ENCODE measurements at regions not wholly inside any gene's neighbourhood (a gene's known extent, or its start where the extent isn't known, plus 50 kb on each side); places are given as distances from the start of the nearest gene placed in this dataset.

DNA sequence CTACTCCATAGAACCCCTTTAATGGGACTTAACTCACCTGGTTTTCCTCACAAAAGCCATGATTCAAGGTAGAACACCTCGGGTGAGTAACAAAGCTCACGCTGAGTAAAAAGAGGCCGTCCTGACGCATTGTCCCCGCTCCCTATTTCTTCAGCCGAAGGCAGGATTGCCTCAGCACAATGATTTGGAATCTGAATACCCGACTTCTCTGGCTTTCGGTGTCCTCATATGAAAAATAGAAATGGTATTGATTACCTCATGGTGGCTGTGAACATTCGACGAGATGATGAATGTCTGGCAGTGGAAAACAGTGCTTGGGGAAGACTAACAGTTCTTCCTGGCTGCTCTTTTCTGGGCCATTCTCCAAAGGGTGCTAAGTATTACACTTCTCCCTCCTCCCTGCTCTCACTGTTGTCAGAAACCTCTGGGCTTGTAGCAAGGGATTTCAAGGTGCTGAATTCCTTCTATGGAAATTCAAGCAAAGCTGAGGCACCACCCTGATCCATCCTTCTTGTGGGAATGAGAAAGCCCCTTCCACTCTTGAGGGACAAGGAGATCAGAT, 148.3 kb downstream of the C1orf94 start:
- H3K36me3 ChIP-seq (ENCODE audit: control insufficient read depth in 2 of 2, insufficient read depth in 1 of 2, low read length in 2 of 2): no peaks in the 10 kb centered on the region
- TF ChIP-seq ZFP3 (tag by site-specific recombination; IDR thresholded peaks at IDR 0.05; ENCODE audit: low read depth): no peak
- no peak for TF ChIP-seq HOXC10 (CRISPR knock-in tag; IDR thresholded peaks at IDR 0.05)
- TF ChIP-seq ZNF155 (tag by site-specific recombination; IDR thresholded peaks at IDR 0.05): no peak
- TF ChIP-seq ZNF416 (tag by site-specific recombination; IDR thresholded peaks at IDR 0.05): no peak
- TF ChIP-seq, protein P1, sequence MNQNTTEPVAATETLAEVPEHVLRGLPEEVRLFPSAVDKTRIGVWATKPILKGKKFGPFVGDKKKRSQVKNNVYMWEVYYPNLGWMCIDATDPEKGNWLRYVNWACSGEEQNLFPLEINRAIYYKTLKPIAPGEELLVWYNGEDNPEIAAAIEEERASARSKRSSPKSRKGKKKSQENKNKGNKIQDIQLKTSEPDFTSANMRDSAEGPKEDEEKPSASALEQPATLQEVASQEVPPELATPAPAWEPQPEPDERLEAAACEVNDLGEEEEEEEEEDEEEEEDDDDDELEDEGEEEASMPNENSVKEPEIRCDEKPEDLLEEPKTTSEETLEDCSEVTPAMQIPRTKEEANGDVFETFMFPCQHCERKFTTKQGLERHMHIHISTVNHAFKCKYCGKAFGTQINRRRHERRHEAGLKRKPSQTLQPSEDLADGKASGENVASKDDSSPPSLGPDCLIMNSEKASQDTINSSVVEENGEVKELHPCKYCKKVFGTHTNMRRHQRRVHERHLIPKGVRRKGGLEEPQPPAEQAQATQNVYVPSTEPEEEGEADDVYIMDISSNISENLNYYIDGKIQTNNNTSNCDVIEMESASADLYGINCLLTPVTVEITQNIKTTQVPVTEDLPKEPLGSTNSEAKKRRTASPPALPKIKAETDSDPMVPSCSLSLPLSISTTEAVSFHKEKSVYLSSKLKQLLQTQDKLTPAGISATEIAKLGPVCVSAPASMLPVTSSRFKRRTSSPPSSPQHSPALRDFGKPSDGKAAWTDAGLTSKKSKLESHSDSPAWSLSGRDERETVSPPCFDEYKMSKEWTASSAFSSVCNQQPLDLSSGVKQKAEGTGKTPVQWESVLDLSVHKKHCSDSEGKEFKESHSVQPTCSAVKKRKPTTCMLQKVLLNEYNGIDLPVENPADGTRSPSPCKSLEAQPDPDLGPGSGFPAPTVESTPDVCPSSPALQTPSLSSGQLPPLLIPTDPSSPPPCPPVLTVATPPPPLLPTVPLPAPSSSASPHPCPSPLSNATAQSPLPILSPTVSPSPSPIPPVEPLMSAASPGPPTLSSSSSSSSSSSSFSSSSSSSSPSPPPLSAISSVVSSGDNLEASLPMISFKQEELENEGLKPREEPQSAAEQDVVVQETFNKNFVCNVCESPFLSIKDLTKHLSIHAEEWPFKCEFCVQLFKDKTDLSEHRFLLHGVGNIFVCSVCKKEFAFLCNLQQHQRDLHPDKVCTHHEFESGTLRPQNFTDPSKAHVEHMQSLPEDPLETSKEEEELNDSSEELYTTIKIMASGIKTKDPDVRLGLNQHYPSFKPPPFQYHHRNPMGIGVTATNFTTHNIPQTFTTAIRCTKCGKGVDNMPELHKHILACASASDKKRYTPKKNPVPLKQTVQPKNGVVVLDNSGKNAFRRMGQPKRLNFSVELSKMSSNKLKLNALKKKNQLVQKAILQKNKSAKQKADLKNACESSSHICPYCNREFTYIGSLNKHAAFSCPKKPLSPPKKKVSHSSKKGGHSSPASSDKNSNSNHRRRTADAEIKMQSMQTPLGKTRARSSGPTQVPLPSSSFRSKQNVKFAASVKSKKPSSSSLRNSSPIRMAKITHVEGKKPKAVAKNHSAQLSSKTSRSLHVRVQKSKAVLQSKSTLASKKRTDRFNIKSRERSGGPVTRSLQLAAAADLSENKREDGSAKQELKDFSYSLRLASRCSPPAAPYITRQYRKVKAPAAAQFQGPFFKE (tag by site-specific recombination; IDR thresholded peaks at IDR 0.05; ENCODE audit: borderline replicate concordance): no peak
- TF ChIP-seq KLF9 (tag by site-specific recombination; IDR thresholded peaks at IDR 0.05; ENCODE audit: low read depth): no peak
- TF ChIP-seq IKZF3 (tag by site-specific recombination; IDR thresholded peaks at IDR 0.05): no peak
- no peaks in the 10 kb centered on the region for H3K9me3 ChIP-seq (ENCODE audit: control insufficient read depth, insufficient read depth, low read depth, low read length)
- CTCF ChIA-PET: no interaction called here
- H3K4me1 ChIP-seq (ENCODE audit: control insufficient read depth, insufficient read depth, low read length): no peaks in the 10 kb centered on the region
- H3K4me3 ChIP-seq (ENCODE audit: low read depth, low read length): no peak overlapping the region
- POLR2A ChIA-PET: no interaction called here
- H3K27ac ChIP-seq (ENCODE audit: extremely low read depth, low read depth, low read length): no peak overlapping the region

DNA sequence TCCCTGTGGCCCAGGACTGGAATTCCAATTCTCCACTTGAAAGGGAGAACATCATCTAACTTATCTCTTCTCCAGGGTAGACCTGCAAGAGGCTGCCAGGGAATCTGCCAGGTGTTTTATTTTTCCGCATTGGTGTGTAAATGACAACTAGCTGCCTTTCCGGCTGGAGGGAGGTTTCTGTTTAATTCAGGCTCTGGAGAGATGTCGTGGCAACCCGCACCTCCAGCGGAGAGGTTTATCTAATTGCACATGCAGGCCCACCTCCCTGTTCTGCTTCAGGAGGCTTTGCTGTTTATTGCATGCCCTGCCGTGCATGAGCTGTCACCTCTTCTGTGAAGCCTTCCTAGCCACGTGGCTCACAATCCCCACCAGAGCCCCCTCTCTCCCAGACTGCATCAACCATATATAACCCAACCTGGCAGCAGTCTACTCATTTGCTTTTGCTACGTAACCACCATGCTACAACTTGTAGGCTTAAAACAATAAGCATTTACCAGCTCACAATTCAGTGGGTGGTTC, 151.6 kb downstream of the C1orf94 start:
- no peaks in the 10 kb centered on the region for H3K9me3 ChIP-seq (ENCODE audit: control insufficient read depth, insufficient read depth, low read depth, low read length)
- ChIA-PET CTCF (interaction anchor here (0.7 to 1.1 kb wide), 2 partner anchors 253 to 695 kb away, joined by 3 read pairs; no protein-coding TSS in a partner anchor), POLR2A (no interaction called here)
- no peaks in the 10 kb centered on the region for H3K36me3 ChIP-seq (ENCODE audit: control insufficient read depth in 2 of 2, insufficient read depth in 1 of 2, low read length in 2 of 2)
- no peak overlapping the region for H3K4me3 ChIP-seq (ENCODE audit: low read depth, low read length)
- H3K4me1 ChIP-seq (ENCODE audit: control insufficient read depth, insufficient read depth, low read length): no peaks in the 10 kb centered on the region
- TF ChIP-seq ZNF311 (tag by site-specific recombination; IDR thresholded peaks at IDR 0.05; ENCODE audit: borderline replicate concordance) (no peak), ZNF501 (tag by site-specific recombination; IDR thresholded peaks at IDR 0.05) (no peak), HOXC10 (CRISPR knock-in tag; IDR thresholded peaks at IDR 0.05) (no peak), ZNF146 (tag by site-specific recombination; IDR thresholded peaks at IDR 0.05) (no peak), ZNF2 (tag by site-specific recombination; IDR thresholded peaks at IDR 0.05) (no peak), ZBTB48 (tag by site-specific recombination; IDR thresholded peaks at IDR 0.05) (no peak), ZNF404 (tag by site-specific recombination; IDR thresholded peaks at IDR 0.05) (no peak)
- no peak overlapping the region for H3K27ac ChIP-seq (ENCODE audit: extremely low read depth, low read depth, low read length)

DNA sequence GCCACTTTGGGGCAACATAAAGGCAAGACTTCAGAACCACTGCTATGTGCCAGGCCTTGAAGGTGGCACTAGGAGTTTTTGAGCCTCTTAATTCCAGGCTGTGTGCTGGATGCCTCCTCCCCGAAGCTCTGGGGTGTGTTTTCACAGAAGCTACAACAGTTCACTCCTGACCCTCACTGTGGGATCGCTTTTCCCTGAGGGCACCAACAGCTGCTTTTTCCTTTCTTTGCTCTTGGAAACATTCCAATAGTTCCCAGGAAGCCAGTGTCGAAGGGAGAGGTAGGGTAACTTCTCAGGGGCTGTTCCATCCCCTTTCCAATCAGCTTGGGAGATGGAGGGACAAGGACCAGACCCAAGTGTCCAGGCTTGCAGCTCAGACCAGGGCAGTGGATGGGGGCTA, 153.4 kb downstream of the C1orf94 start:
- ChIA-PET POLR2A (no interaction called here), CTCF (interaction anchor here (0.8 kb wide), 1 partner anchor 413 kb away, joined by 3 read pairs; no protein-coding TSS in a partner anchor)
- Histone ChIP-seq H3K4me3 (ENCODE audit: low read depth, low read length) (no peak overlapping the region), H3K27ac (ENCODE audit: extremely low read depth, low read depth, low read length) (no peak overlapping the region), H3K4me1 (ENCODE audit: control insufficient read depth, insufficient read depth, low read length) (no peaks in the 10 kb centered on the region), H3K36me3 (ENCODE audit: control insufficient read depth in 2 of 2, insufficient read depth in 1 of 2, low read length in 2 of 2) (no peaks in the 10 kb centered on the region), H3K9me3 (ENCODE audit: control insufficient read depth, insufficient read depth, low read depth, low read length) (no peaks in the 10 kb centered on the region)
- no peak for TF ChIP-seq ZNF654 (tag by site-specific recombination; IDR thresholded peaks at IDR 0.05; ENCODE audit: low read depth)
- no peak for TF ChIP-seq PRDM1 (tag by site-specific recombination; IDR thresholded peaks at IDR 0.05)
- TF ChIP-seq, protein P2, sequence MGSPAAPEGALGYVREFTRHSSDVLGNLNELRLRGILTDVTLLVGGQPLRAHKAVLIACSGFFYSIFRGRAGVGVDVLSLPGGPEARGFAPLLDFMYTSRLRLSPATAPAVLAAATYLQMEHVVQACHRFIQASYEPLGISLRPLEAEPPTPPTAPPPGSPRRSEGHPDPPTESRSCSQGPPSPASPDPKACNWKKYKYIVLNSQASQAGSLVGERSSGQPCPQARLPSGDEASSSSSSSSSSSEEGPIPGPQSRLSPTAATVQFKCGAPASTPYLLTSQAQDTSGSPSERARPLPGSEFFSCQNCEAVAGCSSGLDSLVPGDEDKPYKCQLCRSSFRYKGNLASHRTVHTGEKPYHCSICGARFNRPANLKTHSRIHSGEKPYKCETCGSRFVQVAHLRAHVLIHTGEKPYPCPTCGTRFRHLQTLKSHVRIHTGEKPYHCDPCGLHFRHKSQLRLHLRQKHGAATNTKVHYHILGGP (tag by site-specific recombination; IDR thresholded peaks at IDR 0.05): no peak
- TF ChIP-seq, protein P3, sequence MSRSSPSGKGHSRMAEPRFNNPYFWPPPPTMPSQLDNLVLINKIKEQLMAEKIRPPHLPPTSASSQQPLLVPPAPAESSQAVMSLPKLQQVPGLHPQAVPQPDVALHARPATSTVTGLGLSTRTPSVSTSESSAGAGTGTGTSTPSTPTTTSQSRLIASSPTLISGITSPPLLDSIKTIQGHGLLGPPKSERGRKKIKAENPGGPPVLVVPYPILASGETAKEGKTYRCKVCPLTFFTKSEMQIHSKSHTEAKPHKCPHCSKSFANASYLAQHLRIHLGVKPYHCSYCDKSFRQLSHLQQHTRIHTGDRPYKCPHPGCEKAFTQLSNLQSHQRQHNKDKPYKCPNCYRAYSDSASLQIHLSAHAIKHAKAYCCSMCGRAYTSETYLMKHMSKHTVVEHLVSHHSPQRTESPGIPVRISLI (tag by site-specific recombination; IDR thresholded peaks at IDR 0.05): no peak
- TF ChIP-seq, protein P4, sequence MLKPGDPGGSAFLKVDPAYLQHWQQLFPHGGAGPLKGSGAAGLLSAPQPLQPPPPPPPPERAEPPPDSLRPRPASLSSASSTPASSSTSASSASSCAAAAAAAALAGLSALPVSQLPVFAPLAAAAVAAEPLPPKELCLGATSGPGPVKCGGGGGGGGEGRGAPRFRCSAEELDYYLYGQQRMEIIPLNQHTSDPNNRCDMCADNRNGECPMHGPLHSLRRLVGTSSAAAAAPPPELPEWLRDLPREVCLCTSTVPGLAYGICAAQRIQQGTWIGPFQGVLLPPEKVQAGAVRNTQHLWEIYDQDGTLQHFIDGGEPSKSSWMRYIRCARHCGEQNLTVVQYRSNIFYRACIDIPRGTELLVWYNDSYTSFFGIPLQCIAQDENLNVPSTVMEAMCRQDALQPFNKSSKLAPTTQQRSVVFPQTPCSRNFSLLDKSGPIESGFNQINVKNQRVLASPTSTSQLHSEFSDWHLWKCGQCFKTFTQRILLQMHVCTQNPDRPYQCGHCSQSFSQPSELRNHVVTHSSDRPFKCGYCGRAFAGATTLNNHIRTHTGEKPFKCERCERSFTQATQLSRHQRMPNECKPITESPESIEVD (tag by site-specific recombination; IDR thresholded peaks at IDR 0.05): no peak
